PFSK-1 (cell line): ENCODE measurements at regions not wholly inside any gene's neighbourhood (a gene's known extent, or its start where the extent isn't known, plus 50 kb on each side); places are given as distances from the start of the nearest gene placed in this dataset.

Experiments used
- POLR2AphosphoS5 ChIP-seq: IDR thresholded peaks from 2 replicates; pipeline ENCODE4 v1.6.1; 2012; ENCODE audit warnings: low read depth, mild to moderate bottlenecking, control low read depth, low read length, moderate library complexity
- SIN3A ChIP-seq: IDR thresholded peaks from 2 replicates; pipeline ENCODE4 v1.6.1; 2012; ENCODE audit warnings: mild to moderate bottlenecking, low read length, moderate library complexity, borderline replicate concordance; ENCODE audit not compliant: insufficient read depth

- TF ChIP-seq SIN3A (no peak), POLR2AphosphoS5 (no peak)
Measured at GRCh38 chr12:88865537-88865936, 285.3 kb upstream of the KITLG start.
